Stimulated activated CD8-positive, alpha-beta memory T cell treated with anti-CD3 and anti-CD28 coated beads, Interleukin-4, amount 100 ng/mL, for 1 hour (primary cell): ENCODE measurements at regions not wholly inside any gene's neighbourhood (a gene's known extent, or its start where the extent isn't known, plus 50 kb on each side); places are given as distances from the start of the nearest gene placed in this dataset.
"Not testable (repeated sequence)": the region's sequence is repeated elsewhere in the genome, so short reads cannot be mapped to it uniquely, and the experiment has no call there.

Experiments used
- DNase-seq, 2 donors: peaks; one replicate each; pipeline ENCODE4 v3.0.0-alpha.2; 2020; ENCODE audit warnings: low read depth in 2 of 2, low spot score in 1 of 2

- no peak for DNase-seq
Measured at GRCh38 chr2:83196225-83196624, 1262.9 kb downstream of the SUCLG1 start.

GRCh38 chr2:83191316-83191715 is 1267.8 kb downstream of the SUCLG1 start:
- DNase-seq = no peak

GRCh38 chr2:83186105-83186760 is 1272.8 kb downstream of the SUCLG1 start:
- DNase-seq = no peak

GRCh38 chr2:83180862-83181530 is 1278.1 kb downstream of the SUCLG1 start:
- DNase-seq = not testable (repeated sequence)

- DNase-seq = no peak
Measured at GRCh38 chr2:83176539-83176938, 1282.5 kb downstream of the SUCLG1 start.

GRCh38 chr2:83172841-83173240 is 1286.2 kb downstream of the SUCLG1 start:
- DNase-seq = no peak

- no peak for DNase-seq
Measured at GRCh38 chr2:83168377-83168776, 1290.7 kb downstream of the SUCLG1 start.

- DNase-seq = no peak
Measured at GRCh38 chr2:83162421-83162820, 1296.7 kb downstream of the SUCLG1 start.

- DNase-seq = no peak
Measured at GRCh38 chr2:83160571-83160970, 1298.5 kb downstream of the SUCLG1 start.

- no peak for DNase-seq
Measured at GRCh38 chr2:83155826-83156225, 1303.3 kb downstream of the SUCLG1 start.

GRCh38 chr2:83143946-83144345 is 1315.1 kb downstream of the SUCLG1 start:
- DNase-seq = no peak

GRCh38 chr2:83142934-83143333 is 1316.1 kb downstream of the SUCLG1 start:
- no peak for DNase-seq

GRCh38 chr2:83115606-83116005 is 1343.5 kb downstream of the SUCLG1 start:
- DNase-seq = no peak

GRCh38 chr2:83115155-83115554 is 1343.9 kb downstream of the SUCLG1 start:
- DNase-seq = no peak

GRCh38 chr2:83113953-83114352 is 1345.1 kb downstream of the SUCLG1 start:
- DNase-seq = no peak

- no peak for DNase-seq
Measured at GRCh38 chr2:83112858-83113257, 1346.2 kb downstream of the SUCLG1 start.

- no peak for DNase-seq
Measured at GRCh38 chr2:83109284-83109683, 1349.8 kb downstream of the SUCLG1 start.

- DNase-seq = no peak
Measured at GRCh38 chr2:83106853-83107252, 1352.2 kb downstream of the SUCLG1 start.

- no peak for DNase-seq
Measured at GRCh38 chr2:83104202-83104601, 1354.9 kb downstream of the SUCLG1 start.

GRCh38 chr2:83103613-83104012 is 1355.5 kb downstream of the SUCLG1 start:
- no peak for DNase-seq

GRCh38 chr2:83089051-83089450 is 1370.0 kb downstream of the SUCLG1 start:
- not testable (repeated sequence) for DNase-seq

- DNase-seq = no peak
Measured at GRCh38 chr2:83085869-83086268, 1373.2 kb downstream of the SUCLG1 start.
